GM12892 (cell line): ENCODE measurements at regions not wholly inside any gene's neighbourhood (a gene's known extent, or its start where the extent isn't known, plus 50 kb on each side); places are given as distances from the start of the nearest gene placed in this dataset.

Experiments used
- DNase-seq: peaks from one replicate; pipeline ENCODE4 v3.0.0; 2011; ENCODE audit not compliant: insufficient read length
- FAIRE-seq: peaks from 2 replicates; lab custom pipeline; 2011; peaks lifted over from hg19 to GRCh38; lab: Jason Lieb, UNC
- POLR2A ChIP-seq: IDR thresholded peaks from 2 replicates; pipeline ENCODE4 v1.6.1; 2011; ENCODE audit warnings: low read depth, low read length, control low read depth
- POLR2AphosphoS5 ChIP-seq: IDR thresholded peaks from 2 replicates; pipeline ENCODE4 v1.6.1; 2011; ENCODE audit warnings: low read depth, low read length, control low read depth
- TAF1 ChIP-seq: IDR thresholded peaks from 2 replicates; pipeline ENCODE4 v1.6.1; 2011; ENCODE audit warnings: low read depth, mild to moderate bottlenecking, control low read depth, low read length, borderline replicate concordance

- TF ChIP-seq POLR2A (no peak), TAF1 (no peak), POLR2AphosphoS5 (no peak)
- FAIRE-seq: no peak
- DNase-seq: no peak
Measured at GRCh38 chr7:114818501-114818900, 103.4 kb upstream of the MDFIC start.

- DNase-seq (no peak), FAIRE-seq (no peak)
- no peak for TF ChIP-seq TAF1
- no peak for TF ChIP-seq POLR2AphosphoS5
Measured at GRCh38 chr7:114819616-114820362, 102.1 kb upstream of the MDFIC start.

- no peak for DNase-seq
- TF ChIP-seq TAF1 (no peak), POLR2AphosphoS5 (no peak), POLR2A (no peak)
- no peak for FAIRE-seq
Measured at GRCh38 chr7:114821030-114821900, 100.6 kb upstream of the MDFIC start.

GRCh38 chr7:114822131-114822530 is 99.8 kb upstream of the MDFIC start:
- TF ChIP-seq POLR2A (no peak), TAF1 (no peak), POLR2AphosphoS5 (no peak)
- no peak for DNase-seq
- FAIRE-seq: no peak

GRCh38 chr7:114822844-114823243 is 99.0 kb upstream of the MDFIC start:
- no peak for TF ChIP-seq POLR2AphosphoS5
- TF ChIP-seq POLR2A: no peak
- TF ChIP-seq TAF1: no peak
- FAIRE-seq (no peak), DNase-seq (no peak)

- no peak for DNase-seq
- TF ChIP-seq POLR2A (no peak), TAF1 (no peak), POLR2AphosphoS5 (no peak)
- FAIRE-seq: no peak
Measured at GRCh38 chr7:114823290-114823689, 98.6 kb upstream of the MDFIC start.

- DNase-seq (no peak), FAIRE-seq (no peak)
- TF ChIP-seq POLR2A: no peak
- no peak for TF ChIP-seq POLR2AphosphoS5
- no peak for TF ChIP-seq TAF1
Measured at GRCh38 chr7:114825423-114825951, 96.4 kb upstream of the MDFIC start.

- TF ChIP-seq TAF1 (no peak), POLR2AphosphoS5 (no peak), POLR2A (no peak)
- FAIRE-seq (no peak), DNase-seq (no peak)
Measured at GRCh38 chr7:114830952-114831351, 90.9 kb upstream of the MDFIC start.

GRCh38 chr7:114832906-114833595 is 88.8 kb upstream of the MDFIC start:
- FAIRE-seq: peak; percentile 75

GRCh38 chr7:114835303-114835702 is 86.6 kb upstream of the MDFIC start:
- DNase-seq (no peak), FAIRE-seq (peak; percentile 38)

More at GRCh38 chr7:114832906-114833595, 88.8 kb upstream of the MDFIC start:
- no peak for DNase-seq
- TF ChIP-seq POLR2AphosphoS5 (no peak), TAF1 (no peak), POLR2A (no peak)

GRCh38 chr7:114835861-114836260 is 86.0 kb upstream of the MDFIC start:
- TF ChIP-seq POLR2A: no peak
- TF ChIP-seq POLR2AphosphoS5: no peak
- TF ChIP-seq TAF1: no peak
- no peak for DNase-seq
- no peak for FAIRE-seq

More at GRCh38 chr7:114835303-114835702, 86.6 kb upstream of the MDFIC start:
- no peak for TF ChIP-seq POLR2A
- TF ChIP-seq TAF1: no peak
- TF ChIP-seq POLR2AphosphoS5: no peak
